OCI-LY7 (cell line): ENCODE measurements at regions not wholly inside any gene's neighbourhood (a gene's known extent, or its start where the extent isn't known, plus 50 kb on each side); places are given as distances from the start of the nearest gene placed in this dataset.

ENCODE experiments used
- BruUV-seq: library from RNA; stranded (reverse); fragments of 400-500 nt; replicated peaks from 2 replicates; lab custom pipeline; 2021; lab: Mats Ljungman, UMichigan
- CTCF ChIA-PET: fragments of 300-600 bp; sonication (Branson Sonifier 250); formaldehyde crosslinking; loops from one replicate; lab custom pipeline; 2022; ENCODE audit warnings: antibody characterized with exemption; ENCODE audit not compliant: unreplicated experiment; lab: Charles Lee
- POLR2A ChIA-PET: fragments of 300-600 bp; sonication (Branson Sonifier 250); formaldehyde crosslinking; loops from one replicate; lab custom pipeline; 2022; ENCODE audit warnings: antibody characterized with exemption; lab: Charles Lee
- DNase-seq: peaks from one replicate; pipeline ENCODE4 v3.0.0-alpha.2; 2015; ENCODE audit warnings: low spot score
- H2AFZ ChIP-seq: fragments of 200-600 bp; sonication (generic), shearing (Covaris generic); 2 replicates; pipeline ENCODE4 v1.6.1; 2014; ENCODE audit warnings: mild to moderate bottlenecking, antibody characterized with exemption, low read length, moderate library complexity
- H3K27ac ChIP-seq: fragments of 200-600 bp; sonication (generic); 2 replicates; pipeline ENCODE4 v1.5.1; 2014; ENCODE audit warnings: mixed run types, low read depth, mild to moderate bottlenecking, moderate library complexity, low read length, inconsistent platforms; ENCODE audit not compliant: poor library complexity, severe bottlenecking
- H3K36me3 ChIP-seq: fragments of 200-600 bp; sonication (generic); 2 replicates; pipeline ENCODE4 v1.6.1; 2014; ENCODE audit warnings: mild to moderate bottlenecking, antibody characterized with exemption, low read length, moderate library complexity, mixed read lengths; ENCODE audit not compliant: insufficient read depth
- H3K4me1 ChIP-seq: fragments of 200-600 bp; sonication (generic); 2 replicates; pipeline ENCODE4 v1.5.1; 2014; ENCODE audit warnings: mild to moderate bottlenecking, low read length; ENCODE audit not compliant: insufficient read depth, poor library complexity, severe bottlenecking
- H3K4me2 ChIP-seq: fragments of 200-600 bp; sonication (generic); 2 replicates; pipeline ENCODE4 v1.6.1; 2014; ENCODE audit warnings: mild to moderate bottlenecking, low read length
- H3K4me3 ChIP-seq: fragments of 200-600 bp; sonication (generic); 2 replicates; pipeline ENCODE4 v1.5.1; 2014; ENCODE audit warnings: mild to moderate bottlenecking, low read depth, low read length; ENCODE audit not compliant: poor library complexity, severe bottlenecking
- H3K79me2 ChIP-seq: fragments of 200-600 bp; sonication (generic); 2 replicates; pipeline ENCODE4 v1.6.1; 2016; ENCODE audit warnings: low read depth, mild to moderate bottlenecking, low read length, moderate library complexity, mixed read lengths; ENCODE audit not compliant: insufficient read depth
- H3K9me2 ChIP-seq: fragments of 200-600 bp; sonication (generic); 2 replicates; pipeline ENCODE4 v1.6.1; 2016; ENCODE audit warnings: mild to moderate bottlenecking, low read length, mixed read lengths; ENCODE audit not compliant: insufficient read depth
- H3K9me3 ChIP-seq: fragments of 200-600 bp; sonication (generic); 2 replicates; pipeline ENCODE4 v1.6.1; 2014; ENCODE audit warnings: mild to moderate bottlenecking, mixed run types, low read length, mixed read lengths
- H4K20me1 ChIP-seq: fragments of 200-600 bp; sonication (generic); 2 replicates; pipeline ENCODE4 v1.6.1; 2014; ENCODE audit warnings: mild to moderate bottlenecking, antibody characterized with exemption, low read length, moderate library complexity, mixed read lengths; ENCODE audit not compliant: insufficient read depth
- CTCF ChIP-seq: fragments of 200-600 bp; sonication (generic); conservative IDR thresholded peaks from 2 replicates; pipeline ENCODE4 v1.5.1; 2014; ENCODE audit warnings: mild to moderate bottlenecking, antibody characterized with exemption, low read length, moderate library complexity, mixed read lengths
- EZH2phosphoT487 ChIP-seq: fragments of 200-600 bp; sonication (generic); IDR thresholded peaks from 2 replicates; pipeline ENCODE4 v1.6.1; 2018; ENCODE audit warnings: low read depth, borderline replicate concordance, mild to moderate bottlenecking, mixed run types, antibody characterized with exemption, low read length, moderate library complexity, mixed read lengths
- intact Hi-C: fragments of 100-400 bp; cut with micrococcal nuclease; formaldehyde crosslinking; loops from one replicate; pipeline ENCODE4 v1.10.0; 2022; ENCODE audit not compliant: unreplicated experiment

- CTCF ChIA-PET = no interaction called here
Observed at GRCh38 chr3:152669560-152669959, 165.4 kb upstream of the P2RY1 start.

GRCh38 chr3:152671446-152672319, 163.2 kb upstream of the P2RY1 start:
- Histone ChIP-seq H3K4me3 (no peak overlapping the region), H2AFZ (no peak overlapping the region), H3K9me3 (no peaks in the 10 kb centered on the region), H3K79me2 (no peaks in the 10 kb centered on the region), H3K4me1 (no peaks in the 10 kb centered on the region), H3K36me3 (no peaks in the 10 kb centered on the region), H4K20me1 (no peaks in the 10 kb centered on the region), H3K9me2 (no peaks in the 10 kb centered on the region), H3K4me2 (no peak overlapping the region), H3K27ac (no peak overlapping the region)
- intact Hi-C loops = no loop called here
- CTCF ChIA-PET = no interaction called here
- TF ChIP-seq EZH2phosphoT487 (no peak), CTCF (no peak)
- POLR2A ChIA-PET = no interaction called here
- DNase-seq = no peak
- no TSS peak for BruUV-seq

More at GRCh38 chr3:152669560-152669959, 165.4 kb upstream of the P2RY1 start:
- H3K27ac ChIP-seq = no peak overlapping the region
- H4K20me1 ChIP-seq = no peaks in the 10 kb centered on the region
- no peak for TF ChIP-seq EZH2phosphoT487
- no peak for TF ChIP-seq CTCF
- H3K4me3 ChIP-seq = no peak overlapping the region
- H3K9me2 ChIP-seq = no peaks in the 10 kb centered on the region
- no peak overlapping the region for H2AFZ ChIP-seq
- POLR2A ChIA-PET = interaction anchor here (1.0 kb wide), 1 partner anchor 10 kb away, joined by 3 read pairs; no protein-coding TSS in a partner anchor
- H3K9me3 ChIP-seq = no peaks in the 10 kb centered on the region
- no peaks in the 10 kb centered on the region for H3K79me2 ChIP-seq
- intact Hi-C loops = no loop called here
- no peak overlapping the region for H3K4me2 ChIP-seq
- DNase-seq = no peak
- H3K4me1 ChIP-seq = no peaks in the 10 kb centered on the region
- no peaks in the 10 kb centered on the region for H3K36me3 ChIP-seq
- BruUV-seq = no TSS peak

GRCh38 chr3:152672320-152672649, 162.6 kb upstream of the P2RY1 start:
- no peaks in the 10 kb centered on the region for H3K4me1 ChIP-seq
- BruUV-seq = no TSS peak
- DNase-seq = no peak
- H3K27ac ChIP-seq = no peak overlapping the region
- no peak overlapping the region for H2AFZ ChIP-seq
- no peaks in the 10 kb centered on the region for H3K9me3 ChIP-seq
- intact Hi-C loops = no loop called here
- no peaks in the 10 kb centered on the region for H4K20me1 ChIP-seq
- no peaks in the 10 kb centered on the region for H3K79me2 ChIP-seq
- H3K4me3 ChIP-seq = no peak overlapping the region
- ChIA-PET POLR2A (interaction anchor here (0.6 kb wide), 1 partner anchor 1039 kb away, joined by 3 read pairs; no protein-coding TSS in a partner anchor), CTCF (no interaction called here)
- no peaks in the 10 kb centered on the region for H3K9me2 ChIP-seq
- TF ChIP-seq CTCF (no peak), EZH2phosphoT487 (no peak)
- H3K36me3 ChIP-seq = no peaks in the 10 kb centered on the region
- no peak overlapping the region for H3K4me2 ChIP-seq
